NCI-H82 (cell line): ENCODE measurements at regions not wholly inside any gene's neighbourhood (a gene's known extent, or its start where the extent isn't known, plus 50 kb on each side); places are given as distances from the start of the nearest gene placed in this dataset.
"Not testable (repeated sequence)": the region's sequence is repeated elsewhere in the genome, so short reads cannot be mapped to it uniquely, and the experiment has no call there.

Experiments
- DNase-seq: peaks from one replicate; lab custom pipeline; 2025; lab: John Stamatoyannopoulos, UW

DNA sequence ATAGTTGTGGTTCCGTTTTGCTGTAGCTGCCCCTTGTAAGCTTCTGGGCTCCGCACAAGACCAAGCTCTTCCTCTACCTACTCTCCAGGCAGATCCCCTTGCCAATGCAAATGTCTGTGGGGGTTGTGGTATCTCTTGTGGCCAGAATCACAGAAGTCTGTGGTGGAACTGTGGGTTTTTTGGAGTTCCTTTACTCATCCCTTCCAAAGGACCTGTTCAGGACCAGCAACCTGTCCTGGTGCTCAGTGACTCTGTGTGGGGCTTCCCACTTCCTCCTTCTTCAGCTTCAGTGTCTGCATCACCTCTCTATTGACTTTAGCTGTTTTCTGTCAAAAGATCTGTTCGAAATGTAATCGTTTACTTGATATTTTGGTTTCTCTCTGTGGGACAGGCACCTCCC, 441.3 kb upstream of the ADAMTSL1 start:
- DNase-seq: no peak

DNA sequence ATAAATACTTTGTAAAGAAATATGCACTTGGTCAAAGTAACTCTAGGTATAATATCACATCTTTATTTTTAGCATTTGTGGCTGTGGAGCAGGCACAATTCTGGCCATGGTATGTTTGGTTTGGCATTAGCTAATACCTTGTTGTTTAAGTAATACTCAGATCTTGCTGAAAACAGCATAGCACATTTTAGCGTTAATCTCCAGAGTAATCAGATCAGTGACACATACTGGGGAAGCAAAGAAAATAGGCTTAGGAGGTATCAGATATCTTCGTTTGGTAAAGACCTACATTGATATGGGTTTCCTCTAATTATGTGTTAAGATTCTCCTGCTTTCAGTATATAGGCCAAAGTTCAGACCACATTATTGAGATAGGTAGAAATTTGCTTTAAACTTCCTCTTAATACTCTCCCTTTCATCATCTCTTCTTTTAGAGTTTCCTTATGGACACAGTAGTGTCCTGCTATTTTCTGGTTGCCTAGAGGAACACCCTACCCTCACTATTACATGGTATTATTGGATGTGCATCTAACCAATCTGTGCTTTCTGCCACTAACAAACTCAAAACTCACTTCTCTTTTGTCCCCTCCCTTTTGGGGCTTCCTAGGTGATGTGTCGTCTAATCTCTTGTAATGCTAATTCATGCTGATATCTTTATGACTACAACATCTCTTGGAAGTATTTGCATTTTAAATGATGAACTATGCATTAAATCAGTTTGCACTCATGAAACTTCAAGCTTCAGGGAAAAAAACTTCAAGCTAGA, 437.3 kb upstream of the ADAMTSL1 start:
- DNase-seq: peak; percentile 79

DNA sequence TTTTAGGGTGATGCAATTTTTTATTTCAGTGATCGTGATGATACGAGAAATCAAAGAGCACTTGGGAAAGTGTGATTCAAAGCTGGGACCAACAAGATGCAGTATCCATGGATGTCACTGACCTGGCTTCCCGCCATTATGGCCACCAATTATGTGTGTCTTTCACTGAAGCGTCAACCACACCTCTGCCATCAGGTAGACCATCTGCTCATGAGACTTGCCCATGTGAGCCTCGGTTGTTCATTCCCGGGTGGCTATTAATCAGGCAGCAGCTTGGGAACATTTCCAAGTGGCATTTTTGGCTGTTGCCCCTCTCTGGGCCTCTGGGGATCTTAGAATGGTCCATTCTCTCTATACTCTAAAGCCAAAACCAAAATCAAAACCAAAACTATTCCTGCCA, 436.0 kb upstream of the ADAMTSL1 start:
- DNase-seq: peak; percentile 3

DNA sequence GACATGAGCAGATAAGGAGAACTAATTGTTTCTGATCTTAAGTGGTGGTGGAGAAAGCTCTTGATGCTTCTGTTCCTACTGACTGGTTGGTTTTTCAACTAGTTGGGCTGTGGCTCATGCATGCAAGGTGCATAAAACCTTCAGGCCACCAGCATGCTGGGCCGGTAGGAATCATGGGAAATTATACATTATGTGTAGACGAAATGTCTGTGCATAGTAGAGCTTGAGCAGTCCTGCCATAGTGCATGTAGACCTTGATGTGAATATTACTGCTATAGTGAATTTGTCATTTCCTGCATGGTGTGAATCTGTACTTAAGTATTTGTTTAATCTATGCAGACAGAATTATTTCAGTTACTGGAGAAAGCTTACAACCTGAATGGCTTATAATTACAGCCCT, 433.6 kb upstream of the ADAMTSL1 start:
- DNase-seq: no peak

DNA sequence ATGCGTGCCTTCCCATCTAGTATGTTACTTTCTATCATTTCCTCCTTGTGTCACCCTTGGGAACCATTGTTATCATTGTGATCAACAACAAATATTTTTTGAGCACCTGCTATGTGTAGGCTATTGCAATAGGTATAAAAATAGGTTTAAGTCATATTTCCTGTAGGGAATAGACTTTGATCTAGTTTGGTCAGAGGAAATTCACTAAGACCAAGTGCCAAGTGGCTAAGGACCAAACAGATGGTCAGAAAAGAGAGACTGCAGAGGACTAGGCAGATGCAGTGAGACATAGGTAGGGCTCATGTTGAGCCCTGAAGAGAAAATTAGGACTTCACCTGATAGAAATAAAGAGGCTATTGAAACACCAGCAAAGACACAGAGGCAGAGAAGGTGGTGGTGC, 430.0 kb upstream of the ADAMTSL1 start:
- DNase-seq: no peak

DNA sequence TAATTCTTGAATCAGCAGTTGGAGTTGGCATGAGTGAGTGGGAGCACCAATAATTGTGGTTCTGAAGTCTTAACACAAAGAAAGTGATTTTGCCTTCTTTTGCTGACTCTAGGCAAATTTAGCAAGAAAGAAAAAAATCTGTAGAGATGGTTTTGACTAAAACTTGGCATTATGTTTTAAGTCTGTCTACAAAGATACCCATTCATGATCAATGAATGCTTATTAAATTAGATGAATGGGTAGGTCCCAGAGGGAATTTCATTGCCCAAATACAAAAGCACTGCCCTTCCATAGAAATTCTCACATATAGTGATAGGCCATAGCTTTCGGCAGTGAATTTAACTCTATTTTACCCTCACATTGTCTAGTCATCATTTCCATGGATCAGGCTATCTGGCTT, 428.6 kb upstream of the ADAMTSL1 start:
- no peak for DNase-seq

DNA sequence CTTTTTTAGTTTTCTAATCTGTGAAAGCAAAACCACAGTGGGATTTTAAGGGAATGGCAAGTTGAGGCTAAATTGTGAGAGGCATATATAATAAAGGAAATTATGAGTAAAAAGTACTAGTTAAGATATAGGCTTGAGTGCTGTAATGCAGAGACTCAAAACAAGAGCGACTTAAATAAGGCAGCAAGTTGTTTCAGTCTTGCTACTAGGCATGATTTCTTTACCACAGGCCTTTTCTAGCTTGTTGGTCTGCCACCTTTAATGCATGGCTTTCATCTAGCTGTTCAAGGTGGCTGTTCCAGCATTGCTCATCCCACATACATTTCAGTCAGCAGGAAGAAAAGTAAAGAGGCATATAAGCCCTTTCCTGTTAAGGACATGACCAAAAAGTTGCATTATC, 427.9 kb upstream of the ADAMTSL1 start:
- no peak for DNase-seq

DNA sequence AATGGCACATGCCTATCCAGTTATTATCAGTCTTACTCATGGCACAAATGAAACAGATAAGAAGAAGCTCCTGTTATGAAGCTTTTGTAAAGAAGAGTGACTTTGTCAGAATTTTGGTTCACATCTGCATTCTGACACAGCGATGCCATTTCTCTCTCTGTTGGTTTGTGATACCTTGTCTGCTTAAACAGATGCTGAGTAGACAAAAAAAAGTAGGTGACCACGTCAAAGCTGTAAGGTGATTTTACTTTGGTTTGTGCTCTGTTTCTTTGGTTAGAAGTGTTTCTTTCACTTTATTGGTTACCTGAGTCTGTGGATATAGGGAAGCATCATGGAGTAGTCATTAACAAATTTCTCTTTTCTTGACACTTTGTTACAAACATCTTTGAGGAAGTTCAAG, 422.3 kb upstream of the ADAMTSL1 start:
- DNase-seq: no peak

DNA sequence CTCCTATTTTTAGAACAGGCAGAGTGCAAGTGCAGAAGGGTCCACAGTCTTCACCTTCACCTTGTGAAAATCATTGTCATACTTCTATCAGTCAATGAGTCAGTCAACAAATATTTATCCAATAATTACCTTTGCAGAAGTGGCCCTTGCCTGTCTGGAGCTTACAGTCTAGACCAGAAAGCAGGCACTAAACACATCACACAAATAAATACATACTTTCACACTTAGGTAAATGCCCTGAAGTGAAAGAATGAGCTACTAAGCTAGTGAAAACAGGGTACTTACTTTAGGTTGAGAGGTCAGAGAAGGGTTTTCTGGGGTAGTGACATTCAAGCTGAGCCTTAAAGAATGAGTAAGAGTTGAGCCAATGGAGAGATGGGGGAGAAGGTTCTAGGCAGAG, 421.9 kb upstream of the ADAMTSL1 start:
- no peak for DNase-seq

DNA sequence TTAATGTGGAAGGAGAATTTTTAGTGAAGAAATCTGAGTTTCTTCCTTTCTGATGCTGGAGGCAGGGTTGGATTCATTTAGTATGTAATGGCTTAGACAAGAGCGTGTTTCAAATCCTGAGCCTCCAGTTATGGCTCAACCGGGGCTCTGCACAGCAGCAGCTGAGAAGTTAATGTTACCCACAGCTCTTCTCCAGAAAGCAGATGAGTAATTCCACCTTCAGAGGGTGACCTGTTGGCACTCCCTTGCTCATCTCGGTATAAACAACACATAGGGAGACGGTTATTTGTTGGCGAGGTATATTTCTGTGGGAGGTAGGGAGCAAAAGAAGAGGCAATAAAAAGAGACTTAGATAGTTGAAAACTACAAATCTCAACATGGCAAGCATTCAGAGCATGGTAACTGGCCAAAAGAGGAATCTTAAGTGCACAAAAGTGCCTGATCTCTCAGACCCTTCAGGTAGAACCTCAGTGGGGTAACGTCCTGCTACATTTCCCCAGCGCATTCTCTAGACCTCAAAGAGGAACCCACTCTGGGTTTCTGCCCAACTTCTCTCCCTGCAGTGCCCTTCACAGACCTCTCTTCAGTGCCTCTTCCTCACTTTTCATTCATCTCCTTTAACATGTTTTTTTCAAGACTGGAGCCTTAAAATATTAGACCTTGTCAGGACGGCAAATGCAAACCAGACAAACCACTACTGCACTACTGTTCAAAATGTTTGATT, 417.5 kb upstream of the ADAMTSL1 start:
- DNase-seq: no peak

DNA sequence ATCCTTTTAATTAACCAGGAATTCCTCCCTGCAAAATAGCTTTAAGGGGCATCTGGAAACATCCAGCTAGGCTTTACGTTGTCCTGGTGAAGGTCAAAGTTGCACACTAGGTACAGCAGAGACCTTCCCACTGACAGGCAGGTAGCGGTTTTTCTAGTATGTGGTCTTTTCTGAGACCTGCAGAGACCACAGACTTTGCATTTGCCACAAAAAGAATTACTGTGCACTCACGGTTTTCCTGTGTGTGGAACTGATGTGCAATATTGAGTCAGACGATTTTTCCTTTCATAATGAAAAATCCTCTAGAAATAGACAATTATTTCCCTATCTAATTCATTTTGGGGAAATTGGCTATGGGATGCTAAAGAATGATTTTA, 417.0 kb upstream of the ADAMTSL1 start:
- DNase-seq: no peak

DNA sequence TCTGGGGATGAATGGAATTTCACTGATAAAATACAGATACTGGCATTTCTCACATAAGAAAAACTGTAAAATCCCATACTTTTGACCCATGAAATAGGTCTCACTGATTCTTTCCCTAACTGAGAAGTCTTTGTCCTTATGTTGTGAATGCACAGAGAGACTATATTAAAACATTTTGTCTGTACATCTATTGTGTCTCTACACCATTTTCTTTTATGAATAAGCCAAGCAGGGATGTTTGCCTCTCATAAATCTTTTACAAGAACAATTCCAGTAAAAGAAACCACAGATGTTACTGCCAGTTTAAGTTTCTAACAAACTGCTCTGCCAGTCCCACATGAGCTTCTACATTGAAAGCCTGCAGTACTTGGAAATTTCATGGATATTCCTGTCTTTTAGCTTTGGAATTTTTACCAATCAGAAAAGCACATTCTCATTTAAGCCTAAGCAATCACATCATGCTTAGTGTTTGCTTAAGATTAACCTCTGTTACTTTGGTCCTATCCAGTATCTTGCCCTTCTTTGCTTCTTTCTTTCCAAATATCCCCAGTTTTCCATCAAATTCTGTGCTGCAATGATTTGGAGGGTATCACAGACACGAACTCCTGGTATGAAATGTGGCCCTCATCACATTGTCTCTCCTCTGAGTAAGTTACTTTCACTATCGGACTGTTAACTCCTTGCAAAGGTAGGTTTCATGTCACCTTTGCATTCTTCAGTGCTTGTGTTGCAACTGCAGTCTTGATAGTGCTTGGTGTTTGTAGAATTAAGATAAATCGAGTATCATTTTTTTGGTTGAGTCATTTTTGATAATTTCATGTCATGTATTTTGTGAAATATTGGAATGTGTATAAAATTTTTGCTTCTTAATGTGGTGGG, 415.1 kb upstream of the ADAMTSL1 start:
- no peak for DNase-seq

DNA sequence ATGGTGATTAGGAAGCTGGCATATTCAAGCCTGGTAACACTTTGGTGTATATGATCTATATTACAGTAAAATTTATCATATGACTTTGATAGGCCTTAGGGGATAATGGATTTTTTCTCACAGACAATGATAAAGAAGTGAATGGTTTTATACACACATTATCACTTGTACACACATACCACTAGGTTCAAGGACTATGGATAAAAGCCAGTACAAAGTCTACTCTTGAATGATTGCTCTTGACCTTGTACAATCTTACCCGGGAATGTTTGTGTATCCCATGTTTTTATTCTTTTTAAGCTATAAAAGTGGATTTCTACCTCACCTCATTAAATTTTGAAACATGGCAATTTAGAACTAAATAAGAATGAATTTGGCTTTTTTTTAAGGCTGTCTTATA, 414.5 kb upstream of the ADAMTSL1 start:
- no peak for DNase-seq

DNA sequence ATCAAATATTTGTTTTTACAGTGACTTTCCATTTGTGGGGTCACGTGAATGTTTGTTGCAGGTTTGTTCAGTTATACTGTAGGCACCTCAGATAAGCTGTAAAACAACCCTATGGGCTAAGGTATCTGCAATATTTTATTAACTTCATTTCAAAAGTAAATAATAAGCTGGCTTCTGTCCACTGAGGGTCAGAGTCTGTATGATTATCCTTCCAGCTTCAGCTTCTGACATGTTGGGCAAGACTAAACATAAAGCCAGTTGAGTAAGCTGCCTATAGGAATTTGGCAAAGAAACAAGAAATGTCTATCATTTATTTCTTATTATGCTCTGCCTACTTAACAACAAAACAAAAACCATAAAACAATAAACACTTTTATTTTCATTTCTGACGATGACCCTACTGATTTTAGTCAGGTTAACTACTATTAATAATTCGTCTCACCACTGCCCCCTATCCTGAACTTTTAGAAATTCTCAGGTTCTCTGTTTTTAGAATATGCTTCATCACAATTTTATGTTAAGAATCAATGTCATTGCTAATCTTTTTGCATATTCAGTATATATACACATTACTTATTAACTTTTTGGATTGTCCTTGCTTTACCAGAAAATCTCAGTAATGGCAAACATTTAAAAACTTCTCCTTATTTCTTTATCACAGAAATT, 413.6 kb upstream of the ADAMTSL1 start:
- peak; percentile 9 for DNase-seq

DNA sequence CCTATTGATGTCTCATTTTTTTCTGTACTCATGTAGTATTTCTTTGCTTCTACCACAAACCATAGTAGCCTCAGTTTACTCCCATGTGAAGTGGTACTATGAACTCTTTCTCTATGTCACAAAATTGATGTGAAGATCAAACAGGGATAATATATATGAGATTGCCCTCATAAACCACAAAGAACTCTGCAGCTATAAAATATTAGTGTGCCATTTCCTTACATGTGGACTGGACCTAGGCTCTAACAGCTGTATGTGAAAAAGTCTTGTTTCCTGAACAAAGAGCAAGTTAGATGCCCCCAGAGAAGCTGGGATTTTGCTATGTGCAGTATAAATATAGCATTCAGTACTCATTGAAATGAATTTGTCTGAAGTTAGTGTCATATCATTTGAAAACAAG, 412.6 kb upstream of the ADAMTSL1 start:
- DNase-seq: no peak

DNA sequence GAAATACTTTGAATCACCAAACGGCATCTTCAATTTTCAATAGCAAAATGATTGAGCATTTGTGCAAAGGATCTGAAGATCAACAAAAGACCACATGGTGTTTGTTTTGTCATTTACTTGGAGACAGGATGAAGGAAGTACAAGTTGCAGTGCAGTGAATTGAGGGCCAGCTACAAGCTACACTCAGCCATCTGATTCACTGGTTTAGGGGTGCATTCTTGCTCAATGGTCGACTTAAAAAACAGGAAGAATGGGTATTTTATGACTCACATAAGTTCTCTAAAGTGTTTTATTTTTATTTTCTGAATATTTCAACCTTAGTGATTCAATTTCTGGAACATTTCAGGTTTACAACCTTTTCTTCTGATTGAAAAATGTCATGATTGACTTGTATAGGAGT, 412.1 kb upstream of the ADAMTSL1 start:
- no peak for DNase-seq

DNA sequence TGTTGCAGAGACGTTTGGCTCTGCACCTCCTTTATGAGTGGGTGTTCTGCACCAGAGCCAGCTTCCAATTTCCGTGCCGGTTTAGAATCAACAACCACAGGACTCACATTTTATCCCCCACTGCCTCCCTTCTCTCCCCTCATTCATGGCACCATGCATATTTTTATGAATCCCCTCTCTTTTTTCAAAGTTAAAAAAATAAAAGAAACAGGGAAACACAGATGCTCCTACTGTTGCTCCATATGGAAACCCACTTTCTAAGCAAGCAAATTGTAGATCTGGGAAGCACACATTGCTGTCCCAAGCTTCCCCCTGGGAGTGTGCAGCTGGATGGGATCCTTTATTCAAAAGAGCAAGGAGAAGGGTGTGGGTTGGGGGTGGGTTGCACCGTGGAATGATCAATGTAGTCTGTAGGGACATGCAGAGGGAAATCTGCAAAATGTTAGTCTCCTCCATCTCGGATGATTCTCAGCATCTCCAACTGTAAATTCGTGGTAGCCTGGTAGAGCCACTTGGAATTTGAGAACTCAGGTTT, 410.0 kb upstream of the ADAMTSL1 start:
- DNase-seq: no peak

DNA sequence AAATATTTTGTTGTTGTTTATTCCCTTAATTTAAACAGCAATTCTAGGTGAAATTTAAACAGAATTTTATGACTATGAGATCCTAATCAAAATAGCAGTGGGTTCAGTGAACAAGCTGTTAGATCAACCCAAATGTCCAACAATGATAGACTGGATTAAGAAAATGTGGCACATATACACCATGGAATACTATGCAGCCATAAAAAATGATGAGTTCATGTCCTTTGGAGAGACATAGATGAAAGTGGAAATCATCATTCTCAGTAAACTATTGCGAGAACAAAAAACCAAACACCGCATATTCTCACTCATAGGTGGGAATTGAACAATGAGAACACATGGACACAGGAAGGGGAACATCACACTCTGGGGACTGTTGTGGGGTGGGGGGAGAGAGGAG, 407.3 kb upstream of the ADAMTSL1 start:
- not testable (repeated sequence) for DNase-seq

DNA sequence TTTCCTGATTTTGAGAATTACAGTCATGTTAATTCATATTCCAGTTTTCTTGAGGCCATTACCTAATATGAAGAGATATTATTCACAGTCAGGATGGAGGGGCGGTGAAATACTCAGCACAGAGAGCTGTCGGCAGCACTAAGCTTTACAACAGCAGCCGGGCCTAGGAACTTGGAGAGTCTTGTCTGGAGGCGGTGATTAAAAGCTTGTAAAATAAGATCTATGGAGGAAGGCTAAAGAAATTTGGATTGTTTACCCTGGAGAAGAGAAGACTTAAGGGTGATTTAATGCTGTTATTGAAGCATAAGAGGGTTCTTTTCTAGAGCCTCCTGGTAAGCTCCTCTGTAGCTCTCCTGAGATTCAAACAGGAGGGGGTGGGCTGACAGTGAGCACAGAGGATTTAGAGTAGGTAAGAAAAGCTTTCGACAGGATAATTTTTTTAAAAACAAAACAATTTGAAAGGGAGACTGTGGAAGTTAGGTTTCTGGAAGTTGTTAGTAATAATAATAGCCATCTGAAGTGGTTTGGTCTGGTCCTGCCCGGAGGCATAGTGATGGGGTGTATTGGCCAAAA, 406.3 kb upstream of the ADAMTSL1 start:
- peak; percentile 92 for DNase-seq

DNA sequence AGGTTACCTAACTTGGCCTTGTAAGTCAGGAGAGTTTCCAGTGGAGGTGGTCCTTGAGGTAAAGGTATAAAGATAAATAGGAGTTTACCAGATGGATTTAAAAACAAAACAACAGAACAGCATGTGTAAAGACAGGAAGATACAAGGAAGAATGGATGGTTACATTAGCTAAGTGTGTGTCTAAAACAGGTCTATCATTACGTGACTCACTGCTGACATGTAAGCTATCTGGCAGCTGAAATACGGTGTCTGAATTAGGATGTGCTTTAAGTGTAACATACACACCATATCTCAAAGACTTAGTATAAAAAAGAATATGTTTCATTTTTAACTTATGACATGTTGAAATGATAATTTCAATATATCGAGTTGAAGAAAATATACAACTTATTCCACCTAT, 405.1 kb upstream of the ADAMTSL1 start:
- no peak for DNase-seq

DNA sequence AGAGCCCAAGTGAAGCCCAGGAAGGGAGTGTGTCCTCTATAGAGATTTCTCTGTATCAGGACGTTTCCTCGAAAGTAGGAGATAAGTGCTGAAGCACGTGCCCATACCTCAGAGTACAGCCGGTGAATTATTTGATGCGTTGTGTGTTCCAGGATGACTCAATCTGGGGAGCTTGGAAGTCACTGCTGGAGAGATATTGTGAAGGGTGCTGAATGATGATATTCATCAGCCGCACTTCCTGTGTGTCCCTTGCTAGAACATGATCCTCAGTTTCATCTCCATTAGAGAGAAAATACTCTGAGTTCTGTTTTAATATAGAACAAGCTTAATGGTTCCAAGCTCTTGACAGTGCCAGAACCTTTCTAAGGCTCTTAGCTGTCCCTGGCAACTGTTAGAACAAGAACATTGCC, 402.3 kb upstream of the ADAMTSL1 start:
- DNase-seq: no peak

DNA sequence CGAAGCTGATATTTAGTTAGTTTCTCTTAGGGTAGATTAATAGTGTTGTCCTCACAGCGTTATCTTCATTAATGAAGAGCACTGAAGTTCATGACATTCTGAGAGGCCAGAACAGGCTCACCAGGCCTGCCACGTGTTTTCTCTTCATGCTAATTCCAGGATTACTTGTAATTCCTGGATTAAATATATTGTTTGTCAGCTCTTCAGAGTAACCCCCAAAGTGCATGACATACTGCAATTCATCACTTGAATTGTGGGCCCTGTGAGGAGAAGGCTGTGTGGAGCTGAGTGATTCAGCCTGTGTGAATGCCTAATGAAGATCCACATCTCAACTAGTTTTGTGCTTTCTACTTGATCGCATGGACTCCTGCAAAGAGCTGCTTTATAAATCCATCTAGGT, 401.0 kb upstream of the ADAMTSL1 start:
- DNase-seq: peak; percentile 66
